GM21390 (cell line): ENCODE measurements at regions not wholly inside any gene's neighbourhood (a gene's known extent, or its start where the extent isn't known, plus 50 kb on each side); places are given as distances from the start of the nearest gene placed in this dataset.

Experiments
- ATAC-seq: cut with Tn5 transposase; IDR thresholded peaks from one replicate; pipeline ENCODE4 v1.9.1; 2021; ENCODE audit not compliant: unreplicated experiment

GRCh38 chr1:221897321-221897721, 155.4 kb upstream of the DUSP10 start:
- no peak for ATAC-seq

GRCh38 chr1:221892301-221892830, 150.5 kb upstream of the DUSP10 start:
- ATAC-seq: no peak

GRCh38 chr1:221891708-221892107, 149.8 kb upstream of the DUSP10 start:
- ATAC-seq: no peak

GRCh38 chr1:221888801-221889200, 146.9 kb upstream of the DUSP10 start:
- no peak for ATAC-seq

GRCh38 chr1:221888218-221888617, 146.3 kb upstream of the DUSP10 start:
- ATAC-seq: no peak

- no peak for ATAC-seq
Measured at GRCh38 chr1:221887758-221888157, 145.9 kb upstream of the DUSP10 start.

GRCh38 chr1:221887415-221887746, 145.5 kb upstream of the DUSP10 start:
- ATAC-seq: no peak

- ATAC-seq: no peak
Measured at GRCh38 chr1:221886743-221887414, 145.0 kb upstream of the DUSP10 start.

GRCh38 chr1:221886311-221886710, 144.4 kb upstream of the DUSP10 start:
- ATAC-seq: no peak

- no peak for ATAC-seq
Measured at GRCh38 chr1:221884821-221885220, 142.9 kb upstream of the DUSP10 start.

- ATAC-seq: no peak
Measured at GRCh38 chr1:221881805-221882581, 140.1 kb upstream of the DUSP10 start.

GRCh38 chr1:221880182-221880581, 138.3 kb upstream of the DUSP10 start:
- ATAC-seq: no peak

- peak; percentile 79 for ATAC-seq
Measured at GRCh38 chr1:221878134-221878533, 136.2 kb upstream of the DUSP10 start.

- ATAC-seq: no peak
Measured at GRCh38 chr1:221877311-221877710, 135.4 kb upstream of the DUSP10 start.

GRCh38 chr1:221875004-221875330, 133.1 kb upstream of the DUSP10 start:
- no peak for ATAC-seq

GRCh38 chr1:221874285-221875003, 132.6 kb upstream of the DUSP10 start:
- ATAC-seq: no peak

GRCh38 chr1:221873673-221874072, 131.8 kb upstream of the DUSP10 start:
- ATAC-seq: no peak

GRCh38 chr1:221871056-221871455, 129.2 kb upstream of the DUSP10 start:
- no peak for ATAC-seq

GRCh38 chr1:221869779-221870178, 127.9 kb upstream of the DUSP10 start:
- no peak for ATAC-seq

- no peak for ATAC-seq
Measured at GRCh38 chr1:221868593-221869303, 126.9 kb upstream of the DUSP10 start.

- ATAC-seq: no peak
Measured at GRCh38 chr1:221867003-221867402, 125.1 kb upstream of the DUSP10 start.
